GM23338 (cell line): ENCODE measurements at regions not wholly inside any gene's neighbourhood (a gene's known extent, or its start where the extent isn't known, plus 50 kb on each side); places are given as distances from the start of the nearest gene placed in this dataset.

ENCODE experiments used
- CREB1 ChIP-seq: fragments of 250-450 bp; sonication (Bioruptor Pico); IDR thresholded peaks from 2 replicates; pipeline ENCODE4 v1.5.0; 2020; ENCODE audit warnings: low read depth, mild to moderate bottlenecking, moderate library complexity
- ETS1 ChIP-seq: IDR thresholded peaks from 2 replicates; pipeline ENCODE4 v1.6.1; 2016; ENCODE audit warnings: antibody characterized with exemption
- EZH2 ChIP-seq: fragments of 200-600 bp; sonication (generic); IDR thresholded peaks from one replicate; pipeline ENCODE4 v1.8.0; 2017; ENCODE audit warnings: antibody characterized with exemption, mild to moderate bottlenecking, low read depth; ENCODE audit not compliant: unreplicated experiment
- EZH2phosphoT487 ChIP-seq: fragments of 200-600 bp; sonication (generic); IDR thresholded peaks from one replicate; pipeline ENCODE4 v1.8.1; 2018; ENCODE audit warnings: antibody characterized with exemption; ENCODE audit not compliant: unreplicated experiment
- JUNB ChIP-seq: IDR thresholded peaks from one replicate; pipeline ENCODE4 v1.6.1; 2016; ENCODE audit warnings: antibody characterized with exemption; ENCODE audit not compliant: unreplicated experiment
- POLR2AphosphoS5 ChIP-seq: IDR thresholded peaks from 2 replicates; pipeline ENCODE4 v1.6.1; 2016; ENCODE audit warnings: antibody characterized with exemption, low read depth
- STAT1 ChIP-seq: IDR thresholded peaks from one replicate; pipeline ENCODE4 v1.6.1; 2016; ENCODE audit warnings: antibody characterized with exemption; ENCODE audit not compliant: unreplicated experiment
- ZNF114 ChIP-seq: fragments of 250-450 bp; sonication (Bioruptor Pico); IDR thresholded peaks from 2 replicates; pipeline ENCODE4 v1.5.0; 2020; ENCODE audit warnings: mild to moderate bottlenecking, moderate library complexity
- ZNF331 ChIP-seq: fragments of 250-450 bp; sonication (Bioruptor Pico); IDR thresholded peaks from 2 replicates; pipeline ENCODE4 v1.5.0; 2020; ENCODE audit warnings: low read depth, mild to moderate bottlenecking, moderate library complexity
- TF ChIP-seq, protein P1 (sequence below), 2 experiments: fragments of 200-600 bp in 1 of 2; sonication (generic) in 1 of 2; conservative IDR thresholded peaks; 2 replicates each; pipeline versions ENCODE4 v1.5.1 to v1.6.1; 2016 to 2017; ENCODE audit warnings: antibody characterized with exemption in 2 of 2, low read depth in 2 of 2, mild to moderate bottlenecking in 2 of 2, moderate library complexity in 1 of 2
- TF ChIP-seq, protein P2 (sequence below): IDR thresholded peaks from one replicate; pipeline ENCODE4 v1.6.1; 2018; ENCODE audit warnings: antibody characterized with exemption; ENCODE audit not compliant: unreplicated experiment
- TF ChIP-seq, protein P3 (sequence below): fragments of 250-450 bp; sonication (Bioruptor Pico); IDR thresholded peaks from 2 replicates; pipeline ENCODE4 v1.5.0; 2020; ENCODE audit warnings: mild to moderate bottlenecking, moderate library complexity

DNA sequence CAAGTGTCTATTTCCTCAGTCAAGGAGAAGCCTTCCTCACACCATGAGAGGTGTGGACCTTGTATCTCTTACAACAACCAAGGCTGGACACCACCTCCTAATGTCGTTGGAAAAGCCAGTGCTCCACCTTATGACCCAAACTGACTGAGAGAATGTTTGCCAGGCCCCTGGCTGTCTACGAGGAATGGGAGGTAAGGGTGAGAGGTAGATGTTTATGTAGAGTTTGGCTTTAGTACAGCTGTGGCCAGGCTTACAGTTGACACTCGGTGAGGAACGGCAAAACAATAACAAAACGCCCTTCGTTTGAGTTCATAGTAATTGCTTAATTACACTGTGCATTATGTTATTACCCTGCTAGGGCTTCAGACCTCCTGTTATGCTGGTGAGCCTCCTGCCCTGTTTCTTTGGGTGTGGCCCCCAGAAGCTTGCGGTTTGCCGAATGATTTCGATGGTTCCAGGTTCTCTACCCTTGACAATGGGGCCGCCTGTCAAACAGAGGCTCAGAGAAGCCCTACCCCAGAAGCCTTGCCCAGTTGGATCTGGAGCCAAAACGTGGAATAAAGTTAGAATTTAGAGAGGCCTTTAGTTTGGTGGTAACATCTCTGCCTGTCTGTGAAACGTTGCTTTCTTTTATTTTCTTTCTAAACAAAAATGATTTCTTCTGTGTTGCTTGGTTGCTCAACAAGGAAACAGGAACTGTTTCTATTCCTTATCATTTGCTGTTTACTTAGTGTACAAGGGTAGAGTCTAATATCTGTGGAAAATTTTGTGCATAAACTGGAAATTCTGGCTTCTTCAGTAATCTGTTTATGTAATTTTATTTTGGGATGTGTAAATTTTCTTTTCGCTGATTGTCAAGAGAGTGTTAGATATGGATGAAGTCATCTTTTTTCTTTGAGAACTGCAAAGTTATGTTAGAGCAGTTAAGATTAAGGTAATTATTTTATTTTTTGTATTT is 60.4 kb upstream of the FOXQ1 start:
- TF ChIP-seq EZH2 (no peak), ETS1 (no peak), EZH2phosphoT487 (no peak), POLR2AphosphoS5 (no peak), ZNF331 (CRISPR knock-in tag) (no peak), CREB1 (CRISPR knock-in tag) (no peak), JUNB (no peak), STAT1 (no peak), ZNF114 (CRISPR knock-in tag) (no peak)
- TF ChIP-seq, protein P1, sequence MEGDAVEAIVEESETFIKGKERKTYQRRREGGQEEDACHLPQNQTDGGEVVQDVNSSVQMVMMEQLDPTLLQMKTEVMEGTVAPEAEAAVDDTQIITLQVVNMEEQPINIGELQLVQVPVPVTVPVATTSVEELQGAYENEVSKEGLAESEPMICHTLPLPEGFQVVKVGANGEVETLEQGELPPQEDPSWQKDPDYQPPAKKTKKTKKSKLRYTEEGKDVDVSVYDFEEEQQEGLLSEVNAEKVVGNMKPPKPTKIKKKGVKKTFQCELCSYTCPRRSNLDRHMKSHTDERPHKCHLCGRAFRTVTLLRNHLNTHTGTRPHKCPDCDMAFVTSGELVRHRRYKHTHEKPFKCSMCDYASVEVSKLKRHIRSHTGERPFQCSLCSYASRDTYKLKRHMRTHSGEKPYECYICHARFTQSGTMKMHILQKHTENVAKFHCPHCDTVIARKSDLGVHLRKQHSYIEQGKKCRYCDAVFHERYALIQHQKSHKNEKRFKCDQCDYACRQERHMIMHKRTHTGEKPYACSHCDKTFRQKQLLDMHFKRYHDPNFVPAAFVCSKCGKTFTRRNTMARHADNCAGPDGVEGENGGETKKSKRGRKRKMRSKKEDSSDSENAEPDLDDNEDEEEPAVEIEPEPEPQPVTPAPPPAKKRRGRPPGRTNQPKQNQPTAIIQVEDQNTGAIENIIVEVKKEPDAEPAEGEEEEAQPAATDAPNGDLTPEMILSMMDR (conservative IDR thresholded peaks at IDR 0.05; ENCODE audit: low read depth in 2 of 2): no peak
- TF ChIP-seq, protein P2, sequence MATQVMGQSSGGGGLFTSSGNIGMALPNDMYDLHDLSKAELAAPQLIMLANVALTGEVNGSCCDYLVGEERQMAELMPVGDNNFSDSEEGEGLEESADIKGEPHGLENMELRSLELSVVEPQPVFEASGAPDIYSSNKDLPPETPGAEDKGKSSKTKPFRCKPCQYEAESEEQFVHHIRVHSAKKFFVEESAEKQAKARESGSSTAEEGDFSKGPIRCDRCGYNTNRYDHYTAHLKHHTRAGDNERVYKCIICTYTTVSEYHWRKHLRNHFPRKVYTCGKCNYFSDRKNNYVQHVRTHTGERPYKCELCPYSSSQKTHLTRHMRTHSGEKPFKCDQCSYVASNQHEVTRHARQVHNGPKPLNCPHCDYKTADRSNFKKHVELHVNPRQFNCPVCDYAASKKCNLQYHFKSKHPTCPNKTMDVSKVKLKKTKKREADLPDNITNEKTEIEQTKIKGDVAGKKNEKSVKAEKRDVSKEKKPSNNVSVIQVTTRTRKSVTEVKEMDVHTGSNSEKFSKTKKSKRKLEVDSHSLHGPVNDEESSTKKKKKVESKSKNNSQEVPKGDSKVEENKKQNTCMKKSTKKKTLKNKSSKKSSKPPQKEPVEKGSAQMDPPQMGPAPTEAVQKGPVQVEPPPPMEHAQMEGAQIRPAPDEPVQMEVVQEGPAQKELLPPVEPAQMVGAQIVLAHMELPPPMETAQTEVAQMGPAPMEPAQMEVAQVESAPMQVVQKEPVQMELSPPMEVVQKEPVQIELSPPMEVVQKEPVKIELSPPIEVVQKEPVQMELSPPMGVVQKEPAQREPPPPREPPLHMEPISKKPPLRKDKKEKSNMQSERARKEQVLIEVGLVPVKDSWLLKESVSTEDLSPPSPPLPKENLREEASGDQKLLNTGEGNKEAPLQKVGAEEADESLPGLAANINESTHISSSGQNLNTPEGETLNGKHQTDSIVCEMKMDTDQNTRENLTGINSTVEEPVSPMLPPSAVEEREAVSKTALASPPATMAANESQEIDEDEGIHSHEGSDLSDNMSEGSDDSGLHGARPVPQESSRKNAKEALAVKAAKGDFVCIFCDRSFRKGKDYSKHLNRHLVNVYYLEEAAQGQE: no peak
- TF ChIP-seq, protein P3, sequence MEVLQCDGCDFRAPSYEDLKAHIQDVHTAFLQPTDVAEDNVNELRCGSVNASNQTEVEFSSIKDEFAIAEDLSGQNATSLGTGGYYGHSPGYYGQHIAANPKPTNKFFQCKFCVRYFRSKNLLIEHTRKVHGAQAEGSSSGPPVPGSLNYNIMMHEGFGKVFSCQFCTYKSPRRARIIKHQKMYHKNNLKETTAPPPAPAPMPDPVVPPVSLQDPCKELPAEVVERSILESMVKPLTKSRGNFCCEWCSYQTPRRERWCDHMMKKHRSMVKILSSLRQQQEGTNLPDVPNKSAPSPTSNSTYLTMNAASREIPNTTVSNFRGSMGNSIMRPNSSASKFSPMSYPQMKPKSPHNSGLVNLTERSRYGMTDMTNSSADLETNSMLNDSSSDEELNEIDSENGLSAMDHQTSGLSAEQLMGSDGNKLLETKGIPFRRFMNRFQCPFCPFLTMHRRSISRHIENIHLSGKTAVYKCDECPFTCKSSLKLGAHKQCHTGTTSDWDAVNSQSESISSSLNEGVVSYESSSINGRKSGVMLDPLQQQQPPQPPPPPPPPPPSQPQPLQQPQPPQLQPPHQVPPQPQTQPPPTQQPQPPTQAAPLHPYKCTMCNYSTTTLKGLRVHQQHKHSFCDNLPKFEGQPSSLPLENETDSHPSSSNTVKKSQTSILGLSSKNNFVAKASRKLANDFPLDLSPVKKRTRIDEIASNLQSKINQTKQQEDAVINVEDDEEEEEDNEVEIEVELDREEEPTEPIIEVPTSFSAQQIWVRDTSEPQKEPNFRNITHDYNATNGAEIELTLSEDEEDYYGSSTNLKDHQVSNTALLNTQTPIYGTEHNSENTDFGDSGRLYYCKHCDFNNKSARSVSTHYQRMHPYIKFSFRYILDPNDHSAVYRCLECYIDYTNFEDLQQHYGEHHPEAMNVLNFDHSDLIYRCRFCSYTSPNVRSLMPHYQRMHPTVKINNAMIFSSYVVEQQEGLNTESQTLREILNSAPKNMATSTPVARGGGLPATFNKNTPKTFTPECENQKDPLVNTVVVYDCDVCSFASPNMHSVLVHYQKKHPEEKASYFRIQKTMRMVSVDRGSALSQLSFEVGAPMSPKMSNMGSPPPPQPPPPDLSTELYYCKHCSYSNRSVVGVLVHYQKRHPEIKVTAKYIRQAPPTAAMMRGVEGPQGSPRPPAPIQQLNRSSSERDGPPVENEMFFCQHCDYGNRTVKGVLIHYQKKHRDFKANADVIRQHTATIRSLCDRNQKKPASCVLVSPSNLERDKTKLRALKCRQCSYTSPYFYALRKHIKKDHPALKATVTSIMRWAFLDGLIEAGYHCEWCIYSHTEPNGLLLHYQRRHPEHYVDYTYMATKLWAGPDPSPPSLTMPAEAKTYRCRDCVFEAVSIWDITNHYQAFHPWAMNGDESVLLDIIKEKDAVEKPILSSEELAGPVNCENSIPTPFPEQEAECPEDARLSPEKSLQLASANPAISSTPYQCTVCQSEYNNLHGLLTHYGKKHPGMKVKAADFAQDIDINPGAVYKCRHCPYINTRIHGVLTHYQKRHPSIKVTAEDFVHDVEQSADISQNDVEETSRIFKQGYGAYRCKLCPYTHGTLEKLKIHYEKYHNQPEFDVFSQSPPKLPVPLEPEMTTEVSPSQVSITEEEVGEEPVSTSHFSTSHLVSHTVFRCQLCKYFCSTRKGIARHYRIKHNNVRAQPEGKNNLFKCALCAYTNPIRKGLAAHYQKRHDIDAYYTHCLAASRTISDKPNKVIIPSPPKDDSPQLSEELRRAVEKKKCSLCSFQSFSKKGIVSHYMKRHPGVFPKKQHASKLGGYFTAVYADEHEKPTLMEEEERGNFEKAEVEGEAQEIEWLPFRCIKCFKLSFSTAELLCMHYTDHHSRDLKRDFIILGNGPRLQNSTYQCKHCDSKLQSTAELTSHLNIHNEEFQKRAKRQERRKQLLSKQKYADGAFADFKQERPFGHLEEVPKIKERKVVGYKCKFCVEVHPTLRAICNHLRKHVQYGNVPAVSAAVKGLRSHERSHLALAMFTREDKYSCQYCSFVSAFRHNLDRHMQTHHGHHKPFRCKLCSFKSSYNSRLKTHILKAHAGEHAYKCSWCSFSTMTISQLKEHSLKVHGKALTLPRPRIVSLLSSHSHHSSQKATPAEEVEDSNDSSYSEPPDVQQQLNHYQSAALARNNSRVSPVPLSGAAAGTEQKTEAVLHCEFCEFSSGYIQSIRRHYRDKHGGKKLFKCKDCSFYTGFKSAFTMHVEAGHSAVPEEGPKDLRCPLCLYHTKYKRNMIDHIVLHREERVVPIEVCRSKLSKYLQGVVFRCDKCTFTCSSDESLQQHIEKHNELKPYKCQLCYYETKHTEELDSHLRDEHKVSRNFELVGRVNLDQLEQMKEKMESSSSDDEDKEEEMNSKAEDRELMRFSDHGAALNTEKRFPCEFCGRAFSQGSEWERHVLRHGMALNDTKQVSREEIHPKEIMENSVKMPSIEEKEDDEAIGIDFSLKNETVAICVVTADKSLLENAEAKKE (CRISPR knock-in tag): no peak
